ENCODE measurements at regions not wholly inside any gene's neighbourhood (a gene's known extent, or its start where the extent isn't known, plus 50 kb on each side); places are given as distances from the start of the nearest gene placed in this dataset.

DNA sequence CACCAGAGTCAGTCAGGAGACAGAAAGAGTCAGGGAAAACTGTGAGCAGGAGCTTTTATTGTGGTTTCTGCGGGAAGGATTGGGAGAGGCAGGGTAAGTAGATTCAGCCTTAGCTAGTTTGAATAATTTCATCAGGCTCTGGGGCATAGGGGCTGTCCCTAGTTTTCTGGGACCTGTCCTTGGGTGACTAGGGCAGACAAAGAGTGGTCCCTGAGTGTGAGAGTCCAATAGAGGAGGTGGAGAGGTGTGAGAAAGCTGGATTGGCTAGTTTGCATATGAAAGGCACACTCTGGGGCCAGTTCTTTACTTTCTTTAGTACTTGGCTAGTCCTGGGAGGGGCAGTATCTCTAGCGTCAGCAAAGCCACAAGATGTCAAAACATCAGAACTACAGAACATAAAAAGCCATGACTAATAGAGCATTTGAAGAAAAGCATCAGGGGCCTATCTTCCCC lies 255.6 kb downstream of the HS3ST3A1 start:
- no peak overlapping the region for H3K4me3 ChIP-seq (ENCODE audit: low read depth, low read length)
- TF ChIP-seq, protein P1, sequence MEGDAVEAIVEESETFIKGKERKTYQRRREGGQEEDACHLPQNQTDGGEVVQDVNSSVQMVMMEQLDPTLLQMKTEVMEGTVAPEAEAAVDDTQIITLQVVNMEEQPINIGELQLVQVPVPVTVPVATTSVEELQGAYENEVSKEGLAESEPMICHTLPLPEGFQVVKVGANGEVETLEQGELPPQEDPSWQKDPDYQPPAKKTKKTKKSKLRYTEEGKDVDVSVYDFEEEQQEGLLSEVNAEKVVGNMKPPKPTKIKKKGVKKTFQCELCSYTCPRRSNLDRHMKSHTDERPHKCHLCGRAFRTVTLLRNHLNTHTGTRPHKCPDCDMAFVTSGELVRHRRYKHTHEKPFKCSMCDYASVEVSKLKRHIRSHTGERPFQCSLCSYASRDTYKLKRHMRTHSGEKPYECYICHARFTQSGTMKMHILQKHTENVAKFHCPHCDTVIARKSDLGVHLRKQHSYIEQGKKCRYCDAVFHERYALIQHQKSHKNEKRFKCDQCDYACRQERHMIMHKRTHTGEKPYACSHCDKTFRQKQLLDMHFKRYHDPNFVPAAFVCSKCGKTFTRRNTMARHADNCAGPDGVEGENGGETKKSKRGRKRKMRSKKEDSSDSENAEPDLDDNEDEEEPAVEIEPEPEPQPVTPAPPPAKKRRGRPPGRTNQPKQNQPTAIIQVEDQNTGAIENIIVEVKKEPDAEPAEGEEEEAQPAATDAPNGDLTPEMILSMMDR (IDR thresholded peaks at IDR 0.05; ENCODE audit: low read depth, low read length), result no peak

DNA sequence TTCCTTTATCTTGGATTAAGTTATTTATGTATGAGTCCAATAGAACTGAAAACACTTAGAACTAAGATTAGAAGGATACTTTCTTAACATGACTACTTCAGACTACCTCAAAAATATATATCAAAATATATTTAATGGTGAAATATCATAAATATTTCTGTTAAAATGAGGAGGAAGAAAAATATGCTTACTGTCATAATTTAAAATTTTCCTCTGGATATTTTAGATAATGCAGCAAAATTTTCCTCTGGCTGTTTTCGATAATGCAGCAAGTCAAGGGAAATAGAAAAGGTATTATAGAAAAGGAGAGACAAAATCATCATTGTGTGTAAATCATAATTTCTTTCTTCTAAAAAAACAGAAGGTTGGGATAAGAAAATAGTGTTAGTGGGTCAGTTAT lies 263.3 kb downstream of the HS3ST3A1 start:
- peak overlapping the region; percentile 49 for H3K4me3 ChIP-seq (ENCODE audit: low read depth, low read length)
- TF ChIP-seq, protein P1 (IDR thresholded peaks at IDR 0.05; ENCODE audit: low read depth, low read length), result no peak

- peak overlapping the region; percentile 49 for H3K4me3 ChIP-seq (ENCODE audit: low read depth, low read length)
- TF ChIP-seq, protein P1 (IDR thresholded peaks at IDR 0.05; ENCODE audit: low read depth, low read length), result peak; percentile 69
Observed at GRCh38 chr17:13337864-13338371, 263.8 kb downstream of the HS3ST3A1 start.

- H3K4me3 ChIP-seq (ENCODE audit: low read depth, low read length), result peak overlapping the region; percentile 49; the same call in 1 of the 2 replicates
- TF ChIP-seq, protein P1 (IDR thresholded peaks at IDR 0.05; ENCODE audit: low read depth, low read length), result no peak
Observed at GRCh38 chr17:13337151-13337550, 264.6 kb downstream of the HS3ST3A1 start.

- H3K4me3 ChIP-seq (ENCODE audit: low read depth, low read length), result no peak overlapping the region
- TF ChIP-seq, protein P1 (IDR thresholded peaks at IDR 0.05; ENCODE audit: low read depth, low read length), result no peak
Observed at GRCh38 chr17:13334374-13334773, 267.4 kb downstream of the HS3ST3A1 start.

DNA sequence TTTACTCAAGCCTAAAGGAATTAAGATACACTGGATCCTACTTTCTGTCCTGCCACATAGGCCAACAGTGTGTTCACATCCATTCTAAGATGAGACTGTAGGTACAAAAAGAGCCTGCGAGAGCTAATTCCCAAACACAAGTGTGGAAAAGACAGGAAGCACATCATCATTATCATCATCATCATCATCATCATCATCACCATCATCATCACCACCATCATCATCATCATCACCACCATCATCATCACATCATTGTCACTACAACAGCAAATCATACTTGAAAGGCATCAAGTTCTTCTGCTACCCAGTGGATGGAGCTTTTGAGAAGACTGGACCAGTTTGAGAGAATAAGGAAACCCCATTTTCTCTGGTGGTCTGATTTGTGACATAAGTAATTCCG lies 268.1 kb downstream of the HS3ST3A1 start:
- TF ChIP-seq, protein P1 (IDR thresholded peaks at IDR 0.05; ENCODE audit: low read depth, low read length), result no peak

GRCh38 chr17:13332207-13332606 lies 269.5 kb downstream of the HS3ST3A1 start:
- no peak overlapping the region for H3K4me3 ChIP-seq (ENCODE audit: low read depth, low read length)
- TF ChIP-seq, protein P1 (IDR thresholded peaks at IDR 0.05; ENCODE audit: low read depth, low read length), result no peak

More for the DNA sequence above, 268.1 kb downstream of the HS3ST3A1 start:
- H3K4me3 ChIP-seq (ENCODE audit: low read depth, low read length), result no peak overlapping the region

Data from WI38 (cell line).